ENCODE measurements at regions not wholly inside any gene's neighbourhood (a gene's known extent, or its start where the extent isn't known, plus 50 kb on each side); places are given as distances from the start of the nearest gene placed in this dataset.

DNA sequence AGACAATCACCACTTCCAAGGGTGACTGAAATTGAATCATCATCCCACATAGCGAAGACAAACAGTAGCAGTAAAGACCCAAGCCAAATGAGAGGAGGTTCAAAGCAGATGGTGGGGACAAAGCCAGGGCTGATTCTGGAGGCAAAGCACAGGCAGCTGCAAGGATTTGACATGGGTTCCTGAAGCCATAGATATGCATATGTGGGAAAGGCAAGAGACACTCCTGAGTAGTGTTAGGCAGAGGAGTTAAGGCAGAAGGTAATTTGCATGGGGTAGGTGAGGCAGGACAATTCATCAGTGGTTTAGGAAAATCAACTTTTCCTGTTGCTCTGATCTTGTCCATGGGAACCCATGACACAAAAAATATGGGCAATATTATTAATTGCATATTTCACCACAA is 462.8 kb downstream of the FAM181B start:
- no peak overlapping the region for H2AK5ac ChIP-seq (ENCODE audit: low read length, severe bottlenecking)
- H3K9ac ChIP-seq (ENCODE audit: low read length): no peak overlapping the region
- no peak overlapping the region for H2BK120ac ChIP-seq (ENCODE audit: low read depth, low read length)
- H4K8ac ChIP-seq (ENCODE audit: low read length): no peak overlapping the region
- no peak overlapping the region for H4K91ac ChIP-seq (ENCODE audit: low read length)
- H3K18ac ChIP-seq (ENCODE audit: low read depth in 1 of 2, low read length in 2 of 2): no peak overlapping the region
- 100% methylated on average over 1 of the region's 1 CpG for WGBS
- H3K27ac ChIP-seq (ENCODE audit: low read length, poor library complexity, severe bottlenecking): no peak overlapping the region
- H3K4me2 ChIP-seq (ENCODE audit: low read length, poor library complexity, severe bottlenecking): no peak overlapping the region
- no peak overlapping the region for H3K4me3 ChIP-seq (ENCODE audit: insufficient read depth in 1 of 2, low read depth in 1 of 2, low read length in 2 of 2)
- no peaks in the 10 kb centered on the region for H3K36me3 ChIP-seq (ENCODE audit: control insufficient read depth in 1 of 2, insufficient read depth in 2 of 2, low read depth in 1 of 2, low read length in 2 of 2)
- peaks cover 3% of the 10 kb centered on the region for H3K9me3 ChIP-seq (ENCODE audit: control insufficient read depth, low read length)
- no peak overlapping the region for H2BK5ac ChIP-seq (ENCODE audit: low read depth, low read length, poor library complexity, severe bottlenecking)
- H3K4me1 ChIP-seq (ENCODE audit: control insufficient read depth, insufficient read depth, low read depth, low read length): no peaks in the 10 kb centered on the region
- H3K14ac ChIP-seq (ENCODE audit: low read length in 2 of 2): no peak overlapping the region
- no peaks in the 10 kb centered on the region for H3K79me1 ChIP-seq (replicated peaks; ENCODE audit: low read length, poor library complexity, severe bottlenecking)
- H2AFZ ChIP-seq (ENCODE audit: low read depth, low read length): no peak overlapping the region
- no peaks in the 10 kb centered on the region for H3K27me3 ChIP-seq (ENCODE audit: control insufficient read depth in 1 of 2, insufficient read depth in 1 of 2, low read length in 2 of 2)
- no peak for DNase-seq
- H3K4ac ChIP-seq (ENCODE audit: low read depth in 1 of 2, low read length in 2 of 2): no peak overlapping the region
- H2BK12ac ChIP-seq (ENCODE audit: low read length in 2 of 2): no peak overlapping the region
- H3K23ac ChIP-seq (ENCODE audit: low read length in 2 of 2): no peak overlapping the region
- no peak overlapping the region for H2BK15ac ChIP-seq (ENCODE audit: low read depth, poor library complexity, severe bottlenecking)

DNA sequence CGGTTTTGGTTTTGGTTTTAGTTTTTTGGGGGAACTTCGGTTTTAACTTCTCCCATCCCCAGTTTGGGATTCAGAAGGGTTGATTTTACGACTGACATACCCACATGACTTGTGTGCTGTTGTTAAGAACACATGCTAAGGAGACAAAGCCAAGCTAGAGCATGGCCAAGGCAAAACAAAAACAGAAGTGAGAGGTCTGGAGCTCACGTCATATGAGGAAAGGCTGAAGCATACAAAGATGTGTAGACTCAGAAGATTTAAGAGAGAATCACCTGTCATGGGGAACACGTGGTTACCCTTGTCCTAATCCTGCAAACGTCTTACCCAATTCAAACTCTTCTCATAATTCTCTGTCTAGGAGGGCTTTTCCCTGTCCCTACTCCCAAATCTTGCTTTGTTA is 465.0 kb downstream of the FAM181B start:
- Histone ChIP-seq H3K4me1 (ENCODE audit: control insufficient read depth, insufficient read depth, low read depth, low read length) (no peaks in the 10 kb centered on the region), H3K18ac (ENCODE audit: low read depth in 1 of 2, low read length in 2 of 2) (no peak overlapping the region), H4K91ac (ENCODE audit: low read length) (no peak overlapping the region), H3K27me3 (ENCODE audit: control insufficient read depth in 1 of 2, insufficient read depth in 1 of 2, low read length in 2 of 2) (no peaks in the 10 kb centered on the region), H3K4me3 (ENCODE audit: insufficient read depth in 1 of 2, low read depth in 1 of 2, low read length in 2 of 2) (no peak overlapping the region), H3K4me2 (ENCODE audit: low read length, poor library complexity, severe bottlenecking) (no peak overlapping the region), H3K4ac (ENCODE audit: low read depth in 1 of 2, low read length in 2 of 2) (no peak overlapping the region), H3K14ac (ENCODE audit: low read length in 2 of 2) (no peak overlapping the region), H2BK120ac (ENCODE audit: low read depth, low read length) (no peak overlapping the region), H2AK5ac (ENCODE audit: low read length, severe bottlenecking) (no peak overlapping the region), H2AFZ (ENCODE audit: low read depth, low read length) (no peak overlapping the region), H3K23ac (ENCODE audit: low read length in 2 of 2) (no peak overlapping the region), H3K79me1 (replicated peaks; ENCODE audit: low read length, poor library complexity, severe bottlenecking) (no peaks in the 10 kb centered on the region), H3K9ac (ENCODE audit: low read length) (no peak overlapping the region), H4K8ac (ENCODE audit: low read length) (no peak overlapping the region), H2BK5ac (ENCODE audit: low read depth, low read length, poor library complexity, severe bottlenecking) (no peak overlapping the region), H3K27ac (ENCODE audit: low read length, poor library complexity, severe bottlenecking) (no peak overlapping the region), H2BK12ac (ENCODE audit: low read length in 2 of 2) (no peak overlapping the region), H2BK15ac (ENCODE audit: low read depth, poor library complexity, severe bottlenecking) (no peak overlapping the region), H3K9me3 (ENCODE audit: control insufficient read depth, low read length) (peaks cover 5% of the 10 kb centered on the region), H3K36me3 (ENCODE audit: control insufficient read depth in 1 of 2, insufficient read depth in 2 of 2, low read depth in 1 of 2, low read length in 2 of 2) (no peaks in the 10 kb centered on the region)
- 59% methylated on average over 6 of the region's 6 CpGs for WGBS
- no peak for DNase-seq

DNA sequence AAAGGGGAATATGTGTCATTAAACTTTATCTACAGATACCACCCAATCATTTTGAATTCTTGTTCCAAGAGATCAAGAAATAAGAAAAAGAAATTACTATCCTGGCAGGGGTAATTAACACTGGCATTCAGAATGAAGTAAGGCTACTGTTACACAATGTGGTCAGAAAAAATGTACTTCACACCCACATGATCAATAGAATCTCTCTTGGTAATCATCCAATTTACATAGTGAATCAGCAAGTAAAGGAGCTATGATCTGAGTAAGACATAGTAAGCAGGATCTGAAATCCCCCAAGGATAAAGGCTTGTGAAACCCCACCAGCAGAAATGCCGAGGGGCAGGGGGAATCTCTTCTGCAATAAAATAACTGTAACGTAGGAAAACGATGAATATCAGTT is 466.5 kb downstream of the FAM181B start:
- no peak overlapping the region for H2BK5ac ChIP-seq (ENCODE audit: low read depth, low read length, poor library complexity, severe bottlenecking)
- no peak overlapping the region for H3K4me2 ChIP-seq (ENCODE audit: low read length, poor library complexity, severe bottlenecking)
- no peak overlapping the region for H3K18ac ChIP-seq (ENCODE audit: low read depth in 1 of 2, low read length in 2 of 2)
- no peaks in the 10 kb centered on the region for H3K36me3 ChIP-seq (ENCODE audit: control insufficient read depth in 1 of 2, insufficient read depth in 2 of 2, low read depth in 1 of 2, low read length in 2 of 2)
- H4K8ac ChIP-seq (ENCODE audit: low read length): no peak overlapping the region
- H2BK15ac ChIP-seq (ENCODE audit: low read depth, poor library complexity, severe bottlenecking): no peak overlapping the region
- H3K9me3 ChIP-seq (ENCODE audit: control insufficient read depth, low read length): peaks cover 6% of the 10 kb centered on the region
- DNase-seq: no peak
- no peak overlapping the region for H3K23ac ChIP-seq (ENCODE audit: low read length in 2 of 2)
- no peak overlapping the region for H3K9ac ChIP-seq (ENCODE audit: low read length)
- no peak overlapping the region for H3K27ac ChIP-seq (ENCODE audit: low read length, poor library complexity, severe bottlenecking)
- no peaks in the 10 kb centered on the region for H3K27me3 ChIP-seq (ENCODE audit: control insufficient read depth in 1 of 2, insufficient read depth in 1 of 2, low read length in 2 of 2)
- 87% methylated on average over 3 of the region's 3 CpGs for WGBS
- no peaks in the 10 kb centered on the region for H3K4me1 ChIP-seq (ENCODE audit: control insufficient read depth, insufficient read depth, low read depth, low read length)
- no peak overlapping the region for H4K91ac ChIP-seq (ENCODE audit: low read length)
- no peak overlapping the region for H3K4me3 ChIP-seq (ENCODE audit: insufficient read depth in 1 of 2, low read depth in 1 of 2, low read length in 2 of 2)
- H2BK120ac ChIP-seq (ENCODE audit: low read depth, low read length): no peak overlapping the region
- H2AK5ac ChIP-seq (ENCODE audit: low read length, severe bottlenecking): no peak overlapping the region
- H3K79me1 ChIP-seq (replicated peaks; ENCODE audit: low read length, poor library complexity, severe bottlenecking): no peaks in the 10 kb centered on the region
- H2AFZ ChIP-seq (ENCODE audit: low read depth, low read length): no peak overlapping the region
- H2BK12ac ChIP-seq (ENCODE audit: low read length in 2 of 2): no peak overlapping the region
- H3K4ac ChIP-seq (ENCODE audit: low read depth in 1 of 2, low read length in 2 of 2): no peak overlapping the region
- H3K14ac ChIP-seq (ENCODE audit: low read length in 2 of 2): no peak overlapping the region

DNA sequence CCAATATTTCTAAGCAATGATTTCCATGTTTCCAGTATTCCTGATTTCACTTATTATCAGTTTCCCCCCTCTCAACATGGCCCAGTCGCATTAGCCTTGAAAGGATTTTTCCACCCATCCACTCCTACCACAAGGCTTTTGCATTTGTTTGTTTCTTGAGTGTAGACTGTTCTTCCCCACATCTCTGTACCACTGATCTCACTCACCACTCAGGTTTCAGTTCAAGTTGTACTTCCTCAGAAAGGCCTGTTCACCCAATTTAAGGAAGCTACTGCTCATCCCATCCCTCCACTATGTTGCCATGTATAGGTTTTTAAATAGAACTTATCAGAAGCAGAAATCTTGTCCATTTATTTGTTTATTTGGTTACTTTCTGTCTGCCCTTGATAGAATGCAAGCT is 472.3 kb downstream of the FAM181B start:
- DNase-seq: no peak
- H3K79me1 ChIP-seq (replicated peaks; ENCODE audit: low read length, poor library complexity, severe bottlenecking): no peaks in the 10 kb centered on the region
- no peaks in the 10 kb centered on the region for H3K36me3 ChIP-seq (ENCODE audit: control insufficient read depth in 1 of 2, insufficient read depth in 2 of 2, low read depth in 1 of 2, low read length in 2 of 2)
- no peak overlapping the region for H2BK120ac ChIP-seq (ENCODE audit: low read depth, low read length)
- no peak overlapping the region for H3K27ac ChIP-seq (ENCODE audit: low read length, poor library complexity, severe bottlenecking)
- no peak overlapping the region for H3K9ac ChIP-seq (ENCODE audit: low read length)
- no peak overlapping the region for H3K4me2 ChIP-seq (ENCODE audit: low read length, poor library complexity, severe bottlenecking)
- no peak overlapping the region for H2BK12ac ChIP-seq (ENCODE audit: low read length in 2 of 2)
- H3K9me3 ChIP-seq (ENCODE audit: control insufficient read depth, low read length): peaks cover 6% of the 10 kb centered on the region
- no peak overlapping the region for H4K8ac ChIP-seq (ENCODE audit: low read length)
- no peaks in the 10 kb centered on the region for H3K4me1 ChIP-seq (ENCODE audit: control insufficient read depth, insufficient read depth, low read depth, low read length)
- no peak overlapping the region for H2AK5ac ChIP-seq (ENCODE audit: low read length, severe bottlenecking)
- no peak overlapping the region for H3K4me3 ChIP-seq (ENCODE audit: insufficient read depth in 1 of 2, low read depth in 1 of 2, low read length in 2 of 2)
- H3K18ac ChIP-seq (ENCODE audit: low read depth in 1 of 2, low read length in 2 of 2): no peak overlapping the region
- no peak overlapping the region for H3K4ac ChIP-seq (ENCODE audit: low read depth in 1 of 2, low read length in 2 of 2)
- no peaks in the 10 kb centered on the region for H3K27me3 ChIP-seq (ENCODE audit: control insufficient read depth in 1 of 2, insufficient read depth in 1 of 2, low read length in 2 of 2)
- H2BK15ac ChIP-seq (ENCODE audit: low read depth, poor library complexity, severe bottlenecking): no peak overlapping the region
- 80% methylated on average over 1 of the region's 1 CpG for WGBS
- no peak overlapping the region for H2BK5ac ChIP-seq (ENCODE audit: low read depth, low read length, poor library complexity, severe bottlenecking)
- no peak overlapping the region for H2AFZ ChIP-seq (ENCODE audit: low read depth, low read length)
- no peak overlapping the region for H3K14ac ChIP-seq (ENCODE audit: low read length in 2 of 2)
- no peak overlapping the region for H4K91ac ChIP-seq (ENCODE audit: low read length)
- no peak overlapping the region for H3K23ac ChIP-seq (ENCODE audit: low read length in 2 of 2)
